ENCODE measurements at regions not wholly inside any gene's neighbourhood (a gene's known extent, or its start where the extent isn't known, plus 50 kb on each side); places are given as distances from the start of the nearest gene placed in this dataset.

DNA sequence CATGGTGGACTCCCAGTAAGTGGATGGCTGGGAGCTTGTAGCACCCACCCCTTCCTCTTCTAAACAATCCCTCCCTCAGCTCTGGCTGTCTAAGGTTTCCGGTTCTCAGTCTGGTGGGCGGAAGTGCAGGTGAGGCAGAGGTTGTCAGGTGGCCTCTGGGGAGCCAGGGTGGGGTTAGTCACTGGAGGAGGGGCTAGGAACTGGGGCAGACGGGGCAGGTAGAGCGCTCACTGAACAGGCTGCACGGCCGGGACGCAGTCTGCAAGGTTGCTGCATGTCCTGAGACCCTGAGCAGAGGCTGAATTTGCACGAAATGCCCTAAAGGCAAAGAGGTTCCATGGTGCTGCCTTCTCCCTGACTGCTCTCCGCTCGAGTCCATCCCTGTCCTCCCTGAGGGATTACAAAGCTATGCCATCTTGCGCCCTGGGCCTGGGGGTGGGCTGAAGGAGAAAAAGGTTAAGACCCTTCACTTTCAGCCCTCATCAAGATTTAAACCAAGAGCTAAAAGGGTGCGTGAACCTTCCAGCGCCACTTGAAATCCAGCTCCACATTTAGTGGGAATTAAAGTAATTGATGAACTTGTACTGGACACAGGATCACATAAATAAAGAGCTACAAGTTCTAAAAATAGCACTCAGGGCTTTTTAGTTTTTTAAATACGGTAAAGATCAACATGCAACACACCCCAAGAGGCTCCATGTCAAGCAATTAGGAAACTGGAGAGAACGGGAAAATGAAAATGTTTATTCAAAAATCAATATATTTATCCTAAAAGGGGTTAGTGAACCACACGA is 62.3 kb upstream of the CTBP2 start:
- WGBS (ENCODE audit: extremely low coverage, insufficient coverage, insufficient read length) = no CpG with 5 or more reads among the region's 16 CpGs
- Histone ChIP-seq H3K27ac (ENCODE audit: low read depth, low read length) (no peak overlapping the region), H3K79me1 (ENCODE audit: low read length) (no peaks in the 10 kb centered on the region), H2AFZ (ENCODE audit: insufficient read depth, low read length, poor library complexity) (no peak overlapping the region), H3K79me2 (ENCODE audit: control insufficient read depth, insufficient read depth, low read length, poor library complexity) (no peaks in the 10 kb centered on the region), H2BK5ac (ENCODE audit: low read depth, low read length, poor library complexity) (no peak overlapping the region), H3K9ac (ENCODE audit: low read length) (no peak overlapping the region), H4K91ac (ENCODE audit: low read depth, low read length) (no peak overlapping the region), H3K23ac (ENCODE audit: low read length) (no peak overlapping the region), H3K14ac (ENCODE audit: low read length) (no peak overlapping the region), H4K8ac (ENCODE audit: low read depth, low read length) (no peak overlapping the region), H3K27me3 (ENCODE audit: insufficient read depth, low read length) (no peaks in the 10 kb centered on the region), H3K9me3 (ENCODE audit: insufficient read depth, low read depth, low read length) (no peaks in the 10 kb centered on the region), H3K4me3 (ENCODE audit: low read depth, low read length) (no peak overlapping the region), H2AK5ac (ENCODE audit: low read length) (no peak overlapping the region), H2BK120ac (ENCODE audit: insufficient read depth, low read length, poor library complexity) (no peak overlapping the region), H3K4me2 (ENCODE audit: low read length) (no peak overlapping the region), H2BK12ac (ENCODE audit: low read length) (no peak overlapping the region), H3K4me1 (ENCODE audit: control insufficient read depth in 1 of 2, insufficient read depth in 2 of 2, low read length in 2 of 2) (peaks cover 6 to 7% of the 10 kb centered on the region in 2 experiments), H3K36me3 (ENCODE audit: control insufficient read depth in 1 of 2, insufficient read depth in 2 of 2, low read length in 2 of 2) (no peaks in the 10 kb centered on the region), H3K18ac (ENCODE audit: low read length) (no peak overlapping the region), H3K4ac (ENCODE audit: low read depth, low read length) (no peak overlapping the region), H4K12ac (ENCODE audit: low read depth, low read length) (no peak overlapping the region)
- no peak for DNase-seq

DNA sequence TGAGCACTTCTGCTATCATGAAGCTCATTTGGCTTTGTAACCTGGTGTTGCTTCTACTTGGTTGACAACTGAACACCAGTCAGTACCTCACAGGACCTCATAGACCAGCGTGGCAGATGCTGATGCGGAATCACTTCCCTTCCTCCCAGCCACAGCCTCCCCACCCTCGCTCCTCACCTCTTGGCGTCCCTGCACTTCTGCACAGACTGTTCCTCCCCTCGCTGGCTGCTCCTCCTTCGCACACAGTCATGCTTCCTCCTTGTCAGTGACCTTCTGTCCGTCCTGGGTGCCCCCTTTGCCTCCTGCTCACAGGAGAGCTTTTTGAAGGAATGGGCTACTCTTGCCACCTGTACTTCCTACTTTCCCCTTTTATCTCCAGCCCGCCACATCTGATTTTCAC is 61.4 kb upstream of the CTBP2 start:
- H3K4ac ChIP-seq (ENCODE audit: low read depth, low read length) = no peak overlapping the region
- no peak for DNase-seq
- WGBS (ENCODE audit: extremely low coverage, insufficient coverage, insufficient read length) = no CpG with 5 or more reads among the region's 8 CpGs
- no peak overlapping the region for H2BK120ac ChIP-seq (ENCODE audit: insufficient read depth, low read length, poor library complexity)
- no peak overlapping the region for H3K4me2 ChIP-seq (ENCODE audit: low read length)
- H4K8ac ChIP-seq (ENCODE audit: low read depth, low read length) = no peak overlapping the region
- H3K4me1 ChIP-seq (ENCODE audit: control insufficient read depth in 1 of 2, insufficient read depth in 2 of 2, low read length in 2 of 2) = peaks cover 6 to 7% of the 10 kb centered on the region in 2 experiments
- no peak overlapping the region for H3K9ac ChIP-seq (ENCODE audit: low read length)
- no peaks in the 10 kb centered on the region for H3K79me1 ChIP-seq (ENCODE audit: low read length)
- H3K4me3 ChIP-seq (ENCODE audit: low read depth, low read length) = no peak overlapping the region
- no peak overlapping the region for H4K12ac ChIP-seq (ENCODE audit: low read depth, low read length)
- H3K9me3 ChIP-seq (ENCODE audit: insufficient read depth, low read depth, low read length) = no peaks in the 10 kb centered on the region
- H3K79me2 ChIP-seq (ENCODE audit: control insufficient read depth, insufficient read depth, low read length, poor library complexity) = no peaks in the 10 kb centered on the region
- no peak overlapping the region for H3K23ac ChIP-seq (ENCODE audit: low read length)
- no peak overlapping the region for H3K18ac ChIP-seq (ENCODE audit: low read length)
- H3K14ac ChIP-seq (ENCODE audit: low read length) = no peak overlapping the region
- no peak overlapping the region for H2AFZ ChIP-seq (ENCODE audit: insufficient read depth, low read length, poor library complexity)
- no peak overlapping the region for H2BK12ac ChIP-seq (ENCODE audit: low read length)
- no peaks in the 10 kb centered on the region for H3K36me3 ChIP-seq (ENCODE audit: control insufficient read depth in 1 of 2, insufficient read depth in 2 of 2, low read length in 2 of 2)
- H3K27ac ChIP-seq (ENCODE audit: low read depth, low read length) = no peak overlapping the region
- no peaks in the 10 kb centered on the region for H3K27me3 ChIP-seq (ENCODE audit: insufficient read depth, low read length)
- H4K91ac ChIP-seq (ENCODE audit: low read depth, low read length) = no peak overlapping the region
- H2BK5ac ChIP-seq (ENCODE audit: low read depth, low read length, poor library complexity) = no peak overlapping the region
- no peak overlapping the region for H2AK5ac ChIP-seq (ENCODE audit: low read length)

GRCh38 chr10:125219776-125220175 is 59.4 kb upstream of the CTBP2 start:
- Histone ChIP-seq H3K9ac (ENCODE audit: low read length) (no peak overlapping the region), H2BK120ac (ENCODE audit: insufficient read depth, low read length, poor library complexity) (no peak overlapping the region), H3K36me3 (ENCODE audit: control insufficient read depth in 1 of 2, insufficient read depth in 2 of 2, low read length in 2 of 2) (no peaks in the 10 kb centered on the region), H4K8ac (ENCODE audit: low read depth, low read length) (no peak overlapping the region), H3K4me2 (ENCODE audit: low read length) (no peak overlapping the region), H2AFZ (ENCODE audit: insufficient read depth, low read length, poor library complexity) (no peak overlapping the region), H2BK5ac (ENCODE audit: low read depth, low read length, poor library complexity) (no peak overlapping the region), H3K4ac (ENCODE audit: low read depth, low read length) (no peak overlapping the region), H2AK5ac (ENCODE audit: low read length) (no peak overlapping the region), H3K27me3 (ENCODE audit: insufficient read depth, low read length) (no peaks in the 10 kb centered on the region), H3K79me2 (ENCODE audit: control insufficient read depth, insufficient read depth, low read length, poor library complexity) (no peaks in the 10 kb centered on the region), H3K27ac (ENCODE audit: low read depth, low read length) (no peak overlapping the region), H3K4me3 (ENCODE audit: low read depth, low read length) (no peak overlapping the region), H3K18ac (ENCODE audit: low read length) (no peak overlapping the region), H2BK12ac (ENCODE audit: low read length) (no peak overlapping the region), H3K9me3 (ENCODE audit: insufficient read depth, low read depth, low read length) (no peaks in the 10 kb centered on the region), H3K14ac (ENCODE audit: low read length) (no peak overlapping the region), H3K23ac (ENCODE audit: low read length) (no peak overlapping the region), H3K79me1 (ENCODE audit: low read length) (no peaks in the 10 kb centered on the region), H4K91ac (ENCODE audit: low read depth, low read length) (no peak overlapping the region), H3K4me1 (ENCODE audit: control insufficient read depth in 1 of 2, insufficient read depth in 2 of 2, low read length in 2 of 2) (peaks cover 6 to 7% of the 10 kb centered on the region in 2 experiments), H4K12ac (ENCODE audit: low read depth, low read length) (no peak overlapping the region)
- DNase-seq = no peak
- WGBS (ENCODE audit: extremely low coverage, insufficient coverage, insufficient read length) = no CpG with 5 or more reads among the region's 4 CpGs

GRCh38 chr10:125218967-125219366 is 58.6 kb upstream of the CTBP2 start:
- Histone ChIP-seq H3K36me3 (ENCODE audit: control insufficient read depth in 1 of 2, insufficient read depth in 2 of 2, low read length in 2 of 2) (no peaks in the 10 kb centered on the region), H3K23ac (ENCODE audit: low read length) (no peak overlapping the region), H3K14ac (ENCODE audit: low read length) (no peak overlapping the region), H2BK120ac (ENCODE audit: insufficient read depth, low read length, poor library complexity) (no peak overlapping the region), H3K27ac (ENCODE audit: low read depth, low read length) (no peak overlapping the region), H4K8ac (ENCODE audit: low read depth, low read length) (no peak overlapping the region), H3K9ac (ENCODE audit: low read length) (no peak overlapping the region), H2AFZ (ENCODE audit: insufficient read depth, low read length, poor library complexity) (no peak overlapping the region), H3K4me3 (ENCODE audit: low read depth, low read length) (no peak overlapping the region), H3K79me1 (ENCODE audit: low read length) (no peaks in the 10 kb centered on the region), H3K4ac (ENCODE audit: low read depth, low read length) (no peak overlapping the region), H2BK12ac (ENCODE audit: low read length) (no peak overlapping the region), H4K12ac (ENCODE audit: low read depth, low read length) (no peak overlapping the region), H4K91ac (ENCODE audit: low read depth, low read length) (peak overlapping the region; percentile 26), H2BK5ac (ENCODE audit: low read depth, low read length, poor library complexity) (no peak overlapping the region), H3K4me2 (ENCODE audit: low read length) (no peak overlapping the region), H2AK5ac (ENCODE audit: low read length) (no peak overlapping the region), H3K79me2 (ENCODE audit: control insufficient read depth, insufficient read depth, low read length, poor library complexity) (no peaks in the 10 kb centered on the region), H3K27me3 (ENCODE audit: insufficient read depth, low read length) (no peaks in the 10 kb centered on the region), H3K18ac (ENCODE audit: low read length) (no peak overlapping the region), H3K4me1 (ENCODE audit: control insufficient read depth in 1 of 2, insufficient read depth in 2 of 2, low read length in 2 of 2) (peaks cover 6 to 7% of the 10 kb centered on the region in 2 experiments), H3K9me3 (ENCODE audit: insufficient read depth, low read depth, low read length) (no peaks in the 10 kb centered on the region)
- no peak for DNase-seq
- no CpG with 5 or more reads among the region's 4 CpGs for WGBS (ENCODE audit: extremely low coverage, insufficient coverage, insufficient read length)
